ENCODE measurements at regions not wholly inside any gene's neighbourhood (a gene's known extent, or its start where the extent isn't known, plus 50 kb on each side); places are given as distances from the start of the nearest gene placed in this dataset.

DNA sequence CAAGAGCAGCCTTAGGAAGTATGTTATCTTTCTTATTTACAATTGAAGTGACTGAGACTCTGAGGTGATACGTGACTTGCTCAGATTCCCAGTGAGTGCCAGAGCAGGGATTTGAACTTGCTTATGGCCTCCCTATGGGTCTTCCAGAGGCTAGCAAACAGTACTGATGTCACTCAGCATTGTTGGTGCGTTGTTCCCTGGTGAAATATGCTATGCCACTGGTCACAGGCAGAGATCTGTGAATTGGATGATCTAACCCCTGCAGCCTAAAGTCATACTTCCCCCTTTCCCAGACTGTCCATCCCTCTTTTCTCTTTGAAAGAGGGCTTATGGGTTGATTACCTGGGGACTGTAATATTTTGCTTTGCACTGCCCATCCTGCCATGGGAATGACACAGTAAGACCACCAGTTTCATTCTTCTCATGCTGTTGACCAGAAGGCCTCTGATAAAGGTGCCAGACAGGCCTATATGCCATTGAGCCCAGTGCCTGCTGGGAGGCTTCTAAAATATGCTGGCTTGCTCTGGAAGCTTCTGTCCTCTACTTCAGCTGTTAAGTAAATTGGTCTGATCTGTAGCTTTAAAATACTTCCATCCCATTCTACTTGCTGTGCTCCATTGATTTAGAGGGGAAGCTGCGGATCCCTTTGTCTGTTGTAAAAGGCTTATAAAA, 152.2 kb upstream of the E2F8 start:
- intact Hi-C loops (cut with micrococcal nuclease): no loop called here
- no peak for DNase-seq
- Mint-ChIP-seq H3K4me1 (no peaks in the 10 kb centered on the region), H3K27me3 (ENCODE audit: low read depth in 3 of 3) (peaks cover 0 to 2% (median 2%) of the 10 kb centered on the region in 3 donors), H3K9me3 (peaks cover 0 to 3% (median 0%) of the 10 kb centered on the region in 7 donors), H3K27ac (no peak overlapping the region), H3K36me3 (no peaks in the 10 kb centered on the region), H3K4me3 (no peak overlapping the region)
- TF ChIP-seq, protein P1, sequence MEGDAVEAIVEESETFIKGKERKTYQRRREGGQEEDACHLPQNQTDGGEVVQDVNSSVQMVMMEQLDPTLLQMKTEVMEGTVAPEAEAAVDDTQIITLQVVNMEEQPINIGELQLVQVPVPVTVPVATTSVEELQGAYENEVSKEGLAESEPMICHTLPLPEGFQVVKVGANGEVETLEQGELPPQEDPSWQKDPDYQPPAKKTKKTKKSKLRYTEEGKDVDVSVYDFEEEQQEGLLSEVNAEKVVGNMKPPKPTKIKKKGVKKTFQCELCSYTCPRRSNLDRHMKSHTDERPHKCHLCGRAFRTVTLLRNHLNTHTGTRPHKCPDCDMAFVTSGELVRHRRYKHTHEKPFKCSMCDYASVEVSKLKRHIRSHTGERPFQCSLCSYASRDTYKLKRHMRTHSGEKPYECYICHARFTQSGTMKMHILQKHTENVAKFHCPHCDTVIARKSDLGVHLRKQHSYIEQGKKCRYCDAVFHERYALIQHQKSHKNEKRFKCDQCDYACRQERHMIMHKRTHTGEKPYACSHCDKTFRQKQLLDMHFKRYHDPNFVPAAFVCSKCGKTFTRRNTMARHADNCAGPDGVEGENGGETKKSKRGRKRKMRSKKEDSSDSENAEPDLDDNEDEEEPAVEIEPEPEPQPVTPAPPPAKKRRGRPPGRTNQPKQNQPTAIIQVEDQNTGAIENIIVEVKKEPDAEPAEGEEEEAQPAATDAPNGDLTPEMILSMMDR (IDR thresholded peaks at IDR 0.05): no peak
- Histone ChIP-seq H4K20me1 (ENCODE audit: insufficient read depth, low read length) (no peaks in the 10 kb centered on the region), H3K79me2 (ENCODE audit: insufficient read depth, low read length) (no peaks in the 10 kb centered on the region), H3K27me3 (ENCODE audit: control insufficient read depth in 2 of 2, insufficient read depth in 2 of 2, low read length in 2 of 2) (no peaks in the 10 kb centered on the region), H3K27ac (ENCODE audit: low read depth in 1 of 2, low read length in 2 of 2) (no peak overlapping the region), H3K9ac (ENCODE audit: insufficient read depth, low read length, poor library complexity, severe bottlenecking) (no peak overlapping the region), H3K4me1 (ENCODE audit: control insufficient read depth in 1 of 2, insufficient read depth in 2 of 2, low read length in 2 of 2) (no peaks in the 10 kb centered on the region), H3K9me3 (replicated peaks in 1 of 2; ENCODE audit: control insufficient read depth in 1 of 2, insufficient read depth in 1 of 2, low read length in 2 of 2) (no peaks in the 10 kb centered on the region), H3K4me2 (replicated peaks; ENCODE audit: extremely low read depth, low read length, poor library complexity, severe bottlenecking) (no peak overlapping the region), H2AFZ (ENCODE audit: insufficient read depth, low read depth, low read length, poor library complexity, severe bottlenecking) (no peak overlapping the region), H3K4me3 (replicated peaks in 1 of 3; ENCODE audit: low read depth in 2 of 3, low read length in 3 of 3) (no peak overlapping the region), H3K36me3 (replicated peaks in 1 of 2; ENCODE audit: control insufficient read depth in 1 of 2, insufficient read depth in 2 of 2, low read length in 2 of 2) (no peaks in the 10 kb centered on the region)
- WGBS (ENCODE audit: insufficient coverage): 100% methylated on average over 2 of the region's 3 CpGs

DNA sequence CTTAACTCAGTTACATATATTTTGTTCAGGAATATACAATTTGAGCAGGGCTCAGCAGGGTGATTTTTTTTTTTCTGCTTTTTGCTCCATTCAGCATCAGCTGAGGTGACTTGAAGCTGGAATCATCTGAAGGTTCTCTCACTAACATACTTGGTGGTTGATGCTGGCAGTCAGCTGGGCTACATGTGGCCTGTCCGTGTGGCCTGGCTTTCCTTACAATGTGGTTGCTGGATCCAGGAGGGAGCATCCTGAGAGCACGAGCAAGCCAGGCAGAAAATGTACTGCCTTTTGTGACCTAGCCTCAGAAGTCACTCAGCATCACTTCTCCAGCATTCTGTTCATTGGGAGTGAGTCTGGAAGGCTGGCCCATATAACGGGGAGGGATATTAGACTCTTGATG, 151.6 kb upstream of the E2F8 start:
- no CpG with 5 or more reads among the region's 3 CpGs for WGBS (ENCODE audit: insufficient coverage)
- DNase-seq: no peak
- no peaks in the 10 kb centered on the region for H3K27me3 ChIP-seq (ENCODE audit: control insufficient read depth in 2 of 2, insufficient read depth in 2 of 2, low read length in 2 of 2)
- Mint-ChIP-seq H3K36me3 (no peaks in the 10 kb centered on the region), H3K27me3 (ENCODE audit: low read depth in 3 of 3) (peaks cover 0 to 2% (median 2%) of the 10 kb centered on the region in 3 donors), H3K9me3 (peaks cover 0 to 3% (median 0%) of the 10 kb centered on the region in 7 donors), H3K4me3 (no peak overlapping the region), H3K27ac (no peak overlapping the region), H3K4me1 (no peaks in the 10 kb centered on the region)
- no peak overlapping the region for H3K27ac ChIP-seq (ENCODE audit: low read depth in 1 of 2, low read length in 2 of 2)
- H3K36me3 ChIP-seq (replicated peaks in 1 of 2; ENCODE audit: control insufficient read depth in 1 of 2, insufficient read depth in 2 of 2, low read length in 2 of 2): no peaks in the 10 kb centered on the region
- H4K20me1 ChIP-seq (ENCODE audit: insufficient read depth, low read length): no peaks in the 10 kb centered on the region
- H2AFZ ChIP-seq (ENCODE audit: insufficient read depth, low read depth, low read length, poor library complexity, severe bottlenecking): no peak overlapping the region
- H3K4me3 ChIP-seq (replicated peaks in 1 of 3; ENCODE audit: low read depth in 2 of 3, low read length in 3 of 3): no peak overlapping the region
- no peaks in the 10 kb centered on the region for H3K9me3 ChIP-seq (replicated peaks in 1 of 2; ENCODE audit: control insufficient read depth in 1 of 2, insufficient read depth in 1 of 2, low read length in 2 of 2)
- no peak overlapping the region for H3K4me2 ChIP-seq (replicated peaks; ENCODE audit: extremely low read depth, low read length, poor library complexity, severe bottlenecking)
- no peaks in the 10 kb centered on the region for H3K79me2 ChIP-seq (ENCODE audit: insufficient read depth, low read length)
- TF ChIP-seq, protein P1 (IDR thresholded peaks at IDR 0.05): no peak
- H3K9ac ChIP-seq (ENCODE audit: insufficient read depth, low read length, poor library complexity, severe bottlenecking): no peak overlapping the region
- intact Hi-C loops (cut with micrococcal nuclease): no loop called here
- no peaks in the 10 kb centered on the region for H3K4me1 ChIP-seq (ENCODE audit: control insufficient read depth in 1 of 2, insufficient read depth in 2 of 2, low read length in 2 of 2)
